GM19240 (cell line): ENCODE measurements at regions not wholly inside any gene's neighbourhood (a gene's known extent, or its start where the extent isn't known, plus 50 kb on each side); places are given as distances from the start of the nearest gene placed in this dataset.
"Not testable (repeated sequence)": the region's sequence is repeated elsewhere in the genome, so short reads cannot be mapped to it uniquely, and the experiment has no call there.

Experiments
- DNase-seq: peaks from one replicate; pipeline ENCODE4 v3.0.0; 2011; ENCODE audit warnings: low spot score; ENCODE audit not compliant: insufficient read length

GRCh38 chr4:54852602-54853001, 194.8 kb downstream of the KIT start:
- DNase-seq, result no peak

GRCh38 chr4:54852054-54852453, 194.3 kb downstream of the KIT start:
- no peak for DNase-seq

GRCh38 chr4:54844911-54845310, 187.2 kb downstream of the KIT start:
- DNase-seq, result no peak

GRCh38 chr4:54843946-54844345, 186.2 kb downstream of the KIT start:
- DNase-seq, result no peak

GRCh38 chr4:54843106-54843505, 185.3 kb downstream of the KIT start:
- no peak for DNase-seq

GRCh38 chr4:54842656-54843055, 184.9 kb downstream of the KIT start:
- no peak for DNase-seq

GRCh38 chr4:54842226-54842625, 184.5 kb downstream of the KIT start:
- DNase-seq, result no peak

GRCh38 chr4:54840992-54841768, 183.4 kb downstream of the KIT start:
- DNase-seq, result no peak

GRCh38 chr4:54840430-54840829, 182.7 kb downstream of the KIT start:
- no peak for DNase-seq

- DNase-seq, result no peak
Observed at GRCh38 chr4:54838301-54838700, 180.5 kb downstream of the KIT start.

- no peak for DNase-seq
Observed at GRCh38 chr4:54837576-54838140, 179.9 kb downstream of the KIT start.

GRCh38 chr4:54828361-54828760, 170.6 kb downstream of the KIT start:
- not testable (repeated sequence) for DNase-seq

GRCh38 chr4:54823616-54824015, 165.9 kb downstream of the KIT start:
- no peak for DNase-seq

- no peak for DNase-seq
Observed at GRCh38 chr4:54819034-54819433, 161.3 kb downstream of the KIT start.

GRCh38 chr4:54818481-54818880, 160.7 kb downstream of the KIT start:
- no peak for DNase-seq

- DNase-seq, result no peak
Observed at GRCh38 chr4:54813674-54814073, 155.9 kb downstream of the KIT start.

- DNase-seq, result no peak
Observed at GRCh38 chr4:54806351-54806750, 148.6 kb downstream of the KIT start.

- no peak for DNase-seq
Observed at GRCh38 chr4:54802336-54802735, 144.6 kb downstream of the KIT start.

GRCh38 chr4:54800831-54801530, 143.2 kb downstream of the KIT start:
- DNase-seq, result no peak

GRCh38 chr4:54794579-54794978, 136.8 kb downstream of the KIT start:
- no peak for DNase-seq

GRCh38 chr4:54793856-54794422, 136.2 kb downstream of the KIT start:
- no peak for DNase-seq
